Smooth muscle cell (in vitro differentiated cells): ENCODE measurements at regions not wholly inside any gene's neighbourhood (a gene's known extent, or its start where the extent isn't known, plus 50 kb on each side); places are given as distances from the start of the nearest gene placed in this dataset.

ENCODE experiments used
- DNase-seq: peaks from one replicate; lab custom pipeline; 2025; ENCODE audit not compliant: unreplicated experiment; lab: John Stamatoyannopoulos, UW
- H2AFZ ChIP-seq: fragments of 200-600 bp; sonication (generic); 2 replicates; pipeline ENCODE4 v1.6.0; 2016; ENCODE audit warnings: antibody characterized with exemption, low read depth, mild to moderate bottlenecking
- H3F3A ChIP-seq: fragments of 200-600 bp; sonication (generic); 2 replicates; pipeline ENCODE4 v1.6.0; 2017; ENCODE audit warnings: antibody characterized with exemption, low read depth
- H3K27ac ChIP-seq: fragments of 200-600 bp; sonication (generic); 2 replicates; pipeline ENCODE4 v1.5.1; 2016; ENCODE audit warnings: low read depth, mild to moderate bottlenecking
- H3K27me3 ChIP-seq: fragments of 200-600 bp; sonication (generic); 2 replicates; pipeline ENCODE4 v1.6.1; 2016; ENCODE audit warnings: low read depth, mild to moderate bottlenecking
- H3K36me3 ChIP-seq: fragments of 200-600 bp; sonication (generic); 2 replicates; pipeline ENCODE4 v1.5.1; 2016; ENCODE audit warnings: low read depth
- H3K4me1 ChIP-seq: fragments of 200-600 bp; sonication (generic); 2 replicates; pipeline ENCODE4 v1.5.1; 2016; ENCODE audit warnings: low read depth
- H3K4me2 ChIP-seq: fragments of 200-600 bp; sonication (generic); 2 replicates; pipeline ENCODE4 v1.6.0; 2016; ENCODE audit warnings: mild to moderate bottlenecking
- H3K4me3 ChIP-seq: fragments of 200-600 bp; sonication (generic); 2 replicates; pipeline ENCODE4 v1.5.1; 2016; ENCODE audit warnings: mild to moderate bottlenecking
- H3K79me2 ChIP-seq: fragments of 200-600 bp; sonication (generic); 2 replicates; pipeline ENCODE4 v1.6.0; 2016; ENCODE audit warnings: low read depth, mild to moderate bottlenecking
- H3K9ac ChIP-seq: fragments of 200-600 bp; sonication (generic); 2 replicates; pipeline ENCODE4 v1.6.0; 2016; ENCODE audit warnings: low read depth
- H3K9me3 ChIP-seq: fragments of 200-600 bp; sonication (generic); replicated peaks from 2 replicates; pipeline ENCODE4 v1.5.1; 2016; ENCODE audit warnings: low read depth
- H4K20me1 ChIP-seq: fragments of 200-600 bp; sonication (generic); 2 replicates; pipeline ENCODE4 v1.6.0; 2016; ENCODE audit warnings: low read depth
- WGBS: methylation state at CpG from one replicate; pipeline ENCODE4 v1.1.7; 2016; ENCODE audit warnings: low lambda C conversion rate; 5-methylcytosine and 5-hydroxymethylcytosine counted together
- TF ChIP-seq, protein P1 (sequence below): fragments of 200-600 bp; sonication (generic); IDR thresholded peaks from 2 replicates; pipeline ENCODE4 v1.5.1; 2017; ENCODE audit warnings: borderline replicate concordance, mild to moderate bottlenecking, antibody characterized with exemption; ENCODE audit not compliant: insufficient read depth, poor library complexity, severe bottlenecking

- H3K27me3 ChIP-seq: no peaks in the 10 kb centered on the region
- no peak overlapping the region for H3K4me3 ChIP-seq
- no peak overlapping the region for H3K4me2 ChIP-seq
- no peak overlapping the region for H3K27ac ChIP-seq
- H3F3A ChIP-seq: no peaks in the 10 kb centered on the region
- no peak overlapping the region for H2AFZ ChIP-seq
- WGBS: 88% methylated on average over 2 of the region's 2 CpGs
- no peaks in the 10 kb centered on the region for H3K79me2 ChIP-seq
- no peaks in the 10 kb centered on the region for H4K20me1 ChIP-seq
- no peak overlapping the region for H3K9ac ChIP-seq
- H3K9me3 ChIP-seq: no peaks in the 10 kb centered on the region
- TF ChIP-seq, protein P1, sequence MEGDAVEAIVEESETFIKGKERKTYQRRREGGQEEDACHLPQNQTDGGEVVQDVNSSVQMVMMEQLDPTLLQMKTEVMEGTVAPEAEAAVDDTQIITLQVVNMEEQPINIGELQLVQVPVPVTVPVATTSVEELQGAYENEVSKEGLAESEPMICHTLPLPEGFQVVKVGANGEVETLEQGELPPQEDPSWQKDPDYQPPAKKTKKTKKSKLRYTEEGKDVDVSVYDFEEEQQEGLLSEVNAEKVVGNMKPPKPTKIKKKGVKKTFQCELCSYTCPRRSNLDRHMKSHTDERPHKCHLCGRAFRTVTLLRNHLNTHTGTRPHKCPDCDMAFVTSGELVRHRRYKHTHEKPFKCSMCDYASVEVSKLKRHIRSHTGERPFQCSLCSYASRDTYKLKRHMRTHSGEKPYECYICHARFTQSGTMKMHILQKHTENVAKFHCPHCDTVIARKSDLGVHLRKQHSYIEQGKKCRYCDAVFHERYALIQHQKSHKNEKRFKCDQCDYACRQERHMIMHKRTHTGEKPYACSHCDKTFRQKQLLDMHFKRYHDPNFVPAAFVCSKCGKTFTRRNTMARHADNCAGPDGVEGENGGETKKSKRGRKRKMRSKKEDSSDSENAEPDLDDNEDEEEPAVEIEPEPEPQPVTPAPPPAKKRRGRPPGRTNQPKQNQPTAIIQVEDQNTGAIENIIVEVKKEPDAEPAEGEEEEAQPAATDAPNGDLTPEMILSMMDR: no peak
- no peaks in the 10 kb centered on the region for H3K36me3 ChIP-seq
- DNase-seq: no peak
- H3K4me1 ChIP-seq: no peaks in the 10 kb centered on the region
Measured at GRCh38 chr15:94804613-94805012, 573.3 kb downstream of the MCTP2 start.

- 82% methylated on average over 4 of the region's 4 CpGs for WGBS
- Histone ChIP-seq H2AFZ (no peak overlapping the region), H3K9me3 (no peaks in the 10 kb centered on the region), H3K4me1 (no peaks in the 10 kb centered on the region), H3K36me3 (no peaks in the 10 kb centered on the region), H3K27me3 (no peaks in the 10 kb centered on the region), H4K20me1 (no peaks in the 10 kb centered on the region), H3K4me2 (no peak overlapping the region), H3F3A (no peaks in the 10 kb centered on the region), H3K4me3 (no peak overlapping the region), H3K9ac (no peak overlapping the region), H3K27ac (no peak overlapping the region), H3K79me2 (no peaks in the 10 kb centered on the region)
- TF ChIP-seq, protein P1: no peak
- DNase-seq: no peak
Measured at GRCh38 chr15:94815110-94815731, 583.9 kb downstream of the MCTP2 start.

- no peaks in the 10 kb centered on the region for H3K36me3 ChIP-seq
- no peak overlapping the region for H3K4me2 ChIP-seq
- no peak overlapping the region for H2AFZ ChIP-seq
- no peak overlapping the region for H3K27ac ChIP-seq
- H3K4me3 ChIP-seq: no peak overlapping the region
- no peaks in the 10 kb centered on the region for H3K27me3 ChIP-seq
- H3K79me2 ChIP-seq: no peaks in the 10 kb centered on the region
- no peaks in the 10 kb centered on the region for H3K4me1 ChIP-seq
- DNase-seq: no peak
- H3K9ac ChIP-seq: no peak overlapping the region
- TF ChIP-seq, protein P1: no peak
- H3F3A ChIP-seq: no peaks in the 10 kb centered on the region
- no peaks in the 10 kb centered on the region for H4K20me1 ChIP-seq
- 91% methylated on average over 5 of the region's 5 CpGs for WGBS
- H3K9me3 ChIP-seq: no peaks in the 10 kb centered on the region
Measured at GRCh38 chr15:94815914-94816313, 584.6 kb downstream of the MCTP2 start.
